ENCODE measurements at regions not wholly inside any gene's neighbourhood (a gene's known extent, or its start where the extent isn't known, plus 50 kb on each side); places are given as distances from the start of the nearest gene placed in this dataset.

DNA sequence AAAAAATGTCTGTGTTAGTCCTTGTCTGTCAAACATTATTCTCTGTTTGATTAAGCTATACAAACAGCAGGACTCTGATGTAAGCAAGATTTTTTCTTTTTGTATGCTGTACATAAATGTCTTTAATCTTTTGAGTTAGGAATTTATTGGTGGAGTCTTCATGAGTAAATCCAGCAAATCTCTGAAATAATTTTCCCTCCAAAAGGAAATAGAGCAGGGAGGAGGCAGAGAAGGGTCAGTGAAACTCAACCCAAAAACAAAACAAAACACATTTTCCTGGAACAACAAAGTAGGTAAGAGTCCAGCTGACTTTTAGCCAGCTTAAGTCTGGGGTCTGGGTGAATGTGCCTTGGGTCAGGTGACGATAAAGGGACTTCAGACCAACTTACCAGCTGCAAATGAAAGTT, 113.7 kb downstream of the FOXA2 start (continued):
- TF ChIP-seq ATF4 (CRISPR knock-in tag; IDR thresholded peaks at IDR 0.05) (no peak), CHD4 (IDR thresholded peaks at IDR 0.05; ENCODE audit: borderline replicate concordance, low read length) (0 out of 2 replicates have a peak, but pooled peaks have one; percentile 3), POLR2G (IDR thresholded peaks at IDR 0.05; ENCODE audit: low read depth, low read length) (no peak), SYNCRIP (IDR thresholded peaks at IDR 0.05; ENCODE audit: insufficient read depth, low read depth, low read length) (no peak), ZNF589 (CRISPR knock-in tag; conservative IDR thresholded peaks at IDR 0.05) (no peak), BCL6 (CRISPR knock-in tag; IDR thresholded peaks at IDR 0.05) (peak; percentile 14; the same call in 1 of the 2 replicates), FOXA1 (IDR thresholded peaks at IDR 0.05) (peak; percentile 58), FOXA1 (CRISPR knock-in tag; IDR thresholded peaks at IDR 0.05) (no peak), SKI (IDR thresholded peaks at IDR 0.05; ENCODE audit: partially characterized antibody) (peak; percentile 43), ASH2L (IDR thresholded peaks at IDR 0.05; ENCODE audit: insufficient read length, low read depth, low read length) (peak; percentile 46), RXRB (CRISPR knock-in tag; IDR thresholded peaks at IDR 0.05; ENCODE audit: borderline replicate concordance) (0 out of 2 replicates have a peak, but pooled peaks have one; percentile 15), LBX2 (CRISPR knock-in tag; IDR thresholded peaks at IDR 0.05; ENCODE audit: borderline replicate concordance) (no peak), ZNF264 (CRISPR knock-in tag; IDR thresholded peaks at IDR 0.05) (no peak), FOXP4 (CRISPR knock-in tag; IDR thresholded peaks at IDR 0.05) (0 out of 2 replicates have a peak, but pooled peaks have one; percentile 8), ARID2 (CRISPR knock-in tag; IDR thresholded peaks at IDR 0.05; ENCODE audit: borderline replicate concordance) (no peak), ZNF460 (CRISPR knock-in tag; IDR thresholded peaks at IDR 0.05; ENCODE audit: borderline replicate concordance) (no peak), SOX13 (IDR thresholded peaks at IDR 0.05) (no peak), SOX13 (CRISPR knock-in tag; conservative IDR thresholded peaks at IDR 0.05 in 1 of 2, IDR thresholded peaks at IDR 0.05 in 1 of 2) (peak in 1 of 2 experiments; percentile 60; a peak in 2 of 4 replicates), NCOR1 (IDR thresholded peaks at IDR 0.05; ENCODE audit: borderline replicate concordance, low read length) (peak; percentile 46; the same call in 1 of the 2 replicates), ZNF773 (CRISPR knock-in tag; IDR thresholded peaks at IDR 0.05; ENCODE audit: borderline replicate concordance) (no peak), ATF2 (CRISPR knock-in tag; IDR thresholded peaks at IDR 0.05) (no peak)
- TF ChIP-seq, protein P1, sequence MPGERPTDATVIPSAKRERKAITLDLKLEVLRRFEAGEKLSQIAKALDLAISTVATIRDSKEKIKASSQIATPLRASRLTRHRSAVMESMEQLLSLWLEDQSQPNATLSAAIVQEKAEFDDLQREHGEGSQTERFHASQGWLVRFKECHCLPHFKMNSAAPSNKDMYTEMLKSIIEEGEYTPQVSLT (CRISPR knock-in tag; IDR thresholded peaks at IDR 0.05; ENCODE audit: borderline replicate concordance, low read depth), result no peak

All from HepG2 (cell line).